CD4-positive, alpha-beta T cell (primary cell): ENCODE measurements at regions not wholly inside any gene's neighbourhood (a gene's known extent, or its start where the extent isn't known, plus 50 kb on each side); places are given as distances from the start of the nearest gene placed in this dataset.

Experiments
- ATAC-seq: fragments of 200-7000 bp; cut with Tn5 transposase; one replicate; pipeline ENCODE4 v1.10.0; 2022; ENCODE audit warnings: mild to moderate bottlenecking; ENCODE audit not compliant: poor library complexity
- CTCF ChIA-PET: fragments of 350-600 bp; sonication (Branson Sonifier 250); formaldehyde crosslinking; loops from one replicate; lab custom pipeline; 2021; ENCODE audit warnings: antibody characterized with exemption, inconsistent platforms; lab: Charles Lee
- POLR2A ChIA-PET: fragments of 350-600 bp; sonication (Branson Sonifier 250); formaldehyde crosslinking; loops from one replicate; lab custom pipeline; 2021; ENCODE audit warnings: antibody characterized with exemption, inconsistent platforms; lab: Charles Lee
- DNase-seq, 14 experiments: peaks; one replicate each; pipeline ENCODE4 v3.0.0-alpha.2; 2013 to 2020; ENCODE audit warnings: mixed read lengths in 2 of 14
- H3K27ac ChIP-seq, 2 donors: one replicate each; pipeline versions ENCODE4 v1.5.1 to v1.7.0; 2013; ENCODE audit warnings: low read length in 2 of 2, low read depth in 1 of 2, mild to moderate bottlenecking in 1 of 2
- H3K27me3 ChIP-seq, 2 experiments: 1 replicate in 1 of 2; 2 replicates in 1 of 2; pipeline versions ENCODE4 v1.6.1 to v1.7.0; 2013; ENCODE audit warnings: low read length in 2 of 2, control low read depth in 1 of 2, mild to moderate bottlenecking in 1 of 2, moderate library complexity in 1 of 2; ENCODE audit not compliant: insufficient read depth in 2 of 2, control insufficient read depth in 1 of 2
- H3K36me3 ChIP-seq: one replicate; pipeline ENCODE4 v1.6.1; 2013; ENCODE audit warnings: low read length, control low read depth; ENCODE audit not compliant: insufficient read depth
- H3K4me1 ChIP-seq: one replicate; pipeline ENCODE4 v1.6.1; 2013; ENCODE audit warnings: low read length, control low read depth; ENCODE audit not compliant: insufficient read depth
- H3K4me3 ChIP-seq: one replicate; pipeline ENCODE4 v1.5.1; 2013; ENCODE audit warnings: mild to moderate bottlenecking, low read length, moderate library complexity
- H3K9me3 ChIP-seq, 2 experiments: 1 replicate in 1 of 2; 2 replicates in 1 of 2; pipeline versions ENCODE4 v1.6.1 to v1.7.0; 2013; ENCODE audit warnings: low read length in 2 of 2, mild to moderate bottlenecking in 2 of 2, control low read depth in 1 of 2, moderate library complexity in 1 of 2; ENCODE audit not compliant: control insufficient read depth in 1 of 2, insufficient read depth in 1 of 2
- H3K27ac Mint-ChIP-seq: one replicate; pipeline ENCODE4 v1.8.0; 2020; ENCODE audit warnings: mixed read lengths
- H3K27me3 Mint-ChIP-seq: one replicate; pipeline ENCODE4 v1.8.0; 2021; ENCODE audit warnings: mixed read lengths
- H3K36me3 Mint-ChIP-seq: one replicate; pipeline ENCODE4 v1.8.0; 2021; ENCODE audit warnings: low read depth, mixed read lengths
- H3K4me1 Mint-ChIP-seq: one replicate; pipeline ENCODE4 v1.8.0; 2021; ENCODE audit warnings: low read depth, mixed read lengths
- H3K4me3 Mint-ChIP-seq: one replicate; pipeline ENCODE4 v1.8.0; 2020; ENCODE audit warnings: mild to moderate bottlenecking, mixed read lengths
- H3K9me3 Mint-ChIP-seq: one replicate; pipeline ENCODE4 v1.8.0; 2020; ENCODE audit warnings: mixed read lengths
- intact Hi-C, 2 experiments: fragments of 100-400 bp; cut with DNase I in 1 of 2; cut with micrococcal nuclease in 1 of 2; formaldehyde crosslinking; loops; one replicate each; pipeline versions ENCODE4 v1.15.1 to v1.9.0; 2023 to 2025; cut with DNase I, micrococcal nuclease
- TF ChIP-seq, protein P1 (sequence below): fragments of 200-600 bp; IDR thresholded peaks from one replicate; pipeline ENCODE4 v1.8.0; 2022; ENCODE audit warnings: antibody characterized with exemption, mild to moderate bottlenecking

DNA sequence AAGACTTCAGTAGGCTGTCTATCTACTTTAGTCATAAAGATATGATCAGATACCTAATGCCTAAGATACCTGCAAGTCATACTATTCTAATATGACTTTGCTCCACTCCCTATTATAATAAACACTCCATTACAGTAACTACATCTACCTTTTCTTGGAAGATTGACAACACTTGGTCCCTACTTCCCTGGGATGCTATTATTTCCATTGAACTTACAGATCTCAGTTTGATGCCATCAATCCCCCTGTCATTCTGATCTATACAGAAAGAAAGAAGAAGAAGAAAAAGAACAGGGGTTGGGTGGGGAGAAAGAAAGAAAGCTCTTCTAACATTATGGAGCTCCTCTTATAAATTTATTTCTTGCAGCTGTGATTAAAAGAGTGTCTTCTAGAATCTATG is 889.1 kb upstream of the NRXN1 start:
- DNase-seq (no peak), ATAC-seq (no peak)
- no peak overlapping the region for H3K27ac Mint-ChIP-seq
- H3K4me3 ChIP-seq, result no peak overlapping the region
- no peaks in the 10 kb centered on the region for H3K36me3 ChIP-seq
- H3K9me3 Mint-ChIP-seq, result peaks cover 17% of the 10 kb centered on the region
- TF ChIP-seq, protein P1, sequence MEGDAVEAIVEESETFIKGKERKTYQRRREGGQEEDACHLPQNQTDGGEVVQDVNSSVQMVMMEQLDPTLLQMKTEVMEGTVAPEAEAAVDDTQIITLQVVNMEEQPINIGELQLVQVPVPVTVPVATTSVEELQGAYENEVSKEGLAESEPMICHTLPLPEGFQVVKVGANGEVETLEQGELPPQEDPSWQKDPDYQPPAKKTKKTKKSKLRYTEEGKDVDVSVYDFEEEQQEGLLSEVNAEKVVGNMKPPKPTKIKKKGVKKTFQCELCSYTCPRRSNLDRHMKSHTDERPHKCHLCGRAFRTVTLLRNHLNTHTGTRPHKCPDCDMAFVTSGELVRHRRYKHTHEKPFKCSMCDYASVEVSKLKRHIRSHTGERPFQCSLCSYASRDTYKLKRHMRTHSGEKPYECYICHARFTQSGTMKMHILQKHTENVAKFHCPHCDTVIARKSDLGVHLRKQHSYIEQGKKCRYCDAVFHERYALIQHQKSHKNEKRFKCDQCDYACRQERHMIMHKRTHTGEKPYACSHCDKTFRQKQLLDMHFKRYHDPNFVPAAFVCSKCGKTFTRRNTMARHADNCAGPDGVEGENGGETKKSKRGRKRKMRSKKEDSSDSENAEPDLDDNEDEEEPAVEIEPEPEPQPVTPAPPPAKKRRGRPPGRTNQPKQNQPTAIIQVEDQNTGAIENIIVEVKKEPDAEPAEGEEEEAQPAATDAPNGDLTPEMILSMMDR, result no peak
- peaks cover 4% of the 10 kb centered on the region in 2 experiments for H3K9me3 ChIP-seq
- no peak overlapping the region for H3K27ac ChIP-seq
- ChIA-PET POLR2A (no interaction called here), CTCF (no interaction called here)
- no peaks in the 10 kb centered on the region for H3K27me3 Mint-ChIP-seq
- no peaks in the 10 kb centered on the region for H3K4me1 Mint-ChIP-seq
- no peaks in the 10 kb centered on the region for H3K36me3 Mint-ChIP-seq
- no peaks in the 10 kb centered on the region for H3K27me3 ChIP-seq
- H3K4me3 Mint-ChIP-seq, result no peak overlapping the region
- intact Hi-C loops, result no loop called here
- H3K4me1 ChIP-seq, result no peaks in the 10 kb centered on the region

DNA sequence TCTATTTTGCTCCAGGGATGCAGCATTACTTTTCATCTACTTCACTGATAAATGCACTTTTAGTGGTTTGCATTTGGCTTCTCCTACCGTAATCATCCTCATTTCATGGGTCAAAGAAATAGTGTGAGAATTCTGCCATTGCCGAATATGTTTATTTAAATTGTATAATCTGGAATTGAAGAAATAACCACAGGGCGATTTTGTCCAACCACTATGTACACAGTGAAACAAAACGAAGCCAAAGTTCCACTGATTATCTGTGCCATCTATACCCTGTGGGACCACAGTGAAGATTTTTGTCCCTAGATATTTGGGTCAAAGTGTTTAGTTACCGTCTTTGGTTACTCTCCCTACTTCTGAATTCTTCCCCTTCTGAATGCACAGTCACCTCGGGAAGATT is 888.6 kb upstream of the NRXN1 start:
- H3K36me3 ChIP-seq, result no peaks in the 10 kb centered on the region
- CTCF ChIA-PET, result no interaction called here
- H3K9me3 ChIP-seq, result peaks cover 0 to 4% of the 10 kb centered on the region in 2 experiments
- POLR2A ChIA-PET, result no interaction called here
- Mint-ChIP-seq H3K27ac (no peak overlapping the region), H3K4me1 (no peaks in the 10 kb centered on the region), H3K4me3 (no peak overlapping the region), H3K9me3 (peaks cover 15% of the 10 kb centered on the region), H3K27me3 (no peaks in the 10 kb centered on the region), H3K36me3 (no peaks in the 10 kb centered on the region)
- intact Hi-C loops, result no loop called here
- H3K4me3 ChIP-seq, result no peak overlapping the region
- TF ChIP-seq, protein P1, result no peak
- no peaks in the 10 kb centered on the region for H3K27me3 ChIP-seq
- H3K27ac ChIP-seq, result no peak overlapping the region
- DNase-seq (no peak), ATAC-seq (no peak)
- no peaks in the 10 kb centered on the region for H3K4me1 ChIP-seq

DNA sequence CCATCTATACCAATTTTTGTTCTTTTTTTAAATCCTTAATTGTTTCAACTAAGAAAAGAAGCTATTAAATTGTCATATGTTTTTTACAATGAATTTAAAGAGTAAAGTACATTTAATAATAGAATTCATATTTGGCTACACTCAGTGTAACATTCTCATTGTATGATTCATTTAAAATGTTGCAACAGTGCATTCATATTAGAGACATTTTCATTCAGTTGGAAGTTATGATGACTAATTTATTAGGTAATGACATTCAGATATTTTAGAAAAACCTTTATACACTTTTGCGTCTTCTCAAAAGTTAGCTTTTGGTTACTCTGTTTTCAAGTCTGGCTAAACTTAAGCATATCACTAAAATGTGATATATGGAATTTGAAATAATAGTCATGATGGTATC is 887.5 kb upstream of the NRXN1 start:
- H3K4me3 ChIP-seq, result no peak overlapping the region
- Mint-ChIP-seq H3K27me3 (no peaks in the 10 kb centered on the region), H3K4me1 (no peaks in the 10 kb centered on the region), H3K36me3 (no peaks in the 10 kb centered on the region), H3K9me3 (peaks cover 15% of the 10 kb centered on the region), H3K4me3 (no peak overlapping the region), H3K27ac (no peak overlapping the region)
- no peak overlapping the region for H3K27ac ChIP-seq
- H3K9me3 ChIP-seq, result peaks cover 0 to 4% of the 10 kb centered on the region in 2 experiments
- H3K27me3 ChIP-seq, result no peaks in the 10 kb centered on the region
- TF ChIP-seq, protein P1, result no peak
- no peak for DNase-seq
- H3K4me1 ChIP-seq, result no peaks in the 10 kb centered on the region
- no peaks in the 10 kb centered on the region for H3K36me3 ChIP-seq
- intact Hi-C loops, result no loop called here
- ATAC-seq, result no peak
- CTCF ChIA-PET, result no interaction called here
- POLR2A ChIA-PET, result no interaction called here
